Tibial nerve (tissue), 4 donors: ENCODE measurements at regions not wholly inside any gene's neighbourhood (a gene's known extent, or its start where the extent isn't known, plus 50 kb on each side); places are given as distances from the start of the nearest gene placed in this dataset.
"Not testable (repeated sequence)": the region's sequence is repeated elsewhere in the genome, so short reads cannot be mapped to it uniquely, and the experiment has no call there.

Experiments used
- DNase-seq, 2 donors: peaks; one replicate each; pipeline ENCODE4 v3.0.0-alpha.2; 2019; ENCODE audit warnings: low spot score in 2 of 2
- H3K27ac ChIP-seq, 4 donors: fragments of 200-600 bp; sonication (generic) in 3 of 4; one replicate each; pipeline ENCODE4 v1.5.1; 2017 to 2019; ENCODE audit warnings: mild to moderate bottlenecking in 1 of 4
- H3K27me3 ChIP-seq, 2 donors: fragments of 200-600 bp; sonication (generic) in 1 of 2; one replicate each; pipeline versions ENCODE4 v1.5.1 to v1.6.0; 2017 to 2019
- H3K36me3 ChIP-seq, 3 donors: fragments of 200-600 bp; sonication (generic); one replicate each; pipeline ENCODE4 v1.5.1; 2018 to 2019
- H3K4me1 ChIP-seq, 4 donors: fragments of 200-600 bp; sonication (generic) in 3 of 4; one replicate each; pipeline ENCODE4 v1.5.1; 2017 to 2019
- H3K4me3 ChIP-seq, 4 donors: fragments of 200-600 bp; sonication (generic) in 3 of 4; one replicate each; pipeline ENCODE4 v1.5.1; 2017 to 2019; ENCODE audit warnings: mild to moderate bottlenecking in 1 of 4, moderate library complexity in 1 of 4
- H3K9me3 ChIP-seq, 4 donors: fragments of 200-600 bp; sonication (generic) in 3 of 4; one replicate each; pipeline ENCODE4 v1.5.1; 2017 to 2019
- EP300 ChIP-seq, 2 donors: sonication (generic); formaldehyde crosslinking; IDR thresholded peaks; one replicate each; pipeline ENCODE4 v1.6.1; 2017; ENCODE audit warnings: antibody characterized with exemption in 2 of 2, mild to moderate bottlenecking in 1 of 2
- POLR2A ChIP-seq, 2 donors: fragments of 450-650 bp; IDR thresholded peaks; one replicate each; pipeline ENCODE4 v1.6.1; 2017; ENCODE audit warnings: antibody characterized with exemption in 2 of 2, mild to moderate bottlenecking in 2 of 2, moderate library complexity in 2 of 2
- WGBS, 2 donors: methylation state at CpG; one replicate each; pipeline ENCODE4 v1.1.5; 2018; 5-methylcytosine and 5-hydroxymethylcytosine counted together
- TF ChIP-seq, protein P1 (sequence below), 5 experiments: fragments of 200-600 bp in 3 of 5; fragments of 450-650 bp in 2 of 5; sonication (generic) in 3 of 5; IDR thresholded peaks; one replicate each; pipeline ENCODE4 v1.5.1; 2016 to 2019; ENCODE audit warnings: antibody characterized with exemption in 5 of 5, mild to moderate bottlenecking in 3 of 5, moderate library complexity in 2 of 5

DNA sequence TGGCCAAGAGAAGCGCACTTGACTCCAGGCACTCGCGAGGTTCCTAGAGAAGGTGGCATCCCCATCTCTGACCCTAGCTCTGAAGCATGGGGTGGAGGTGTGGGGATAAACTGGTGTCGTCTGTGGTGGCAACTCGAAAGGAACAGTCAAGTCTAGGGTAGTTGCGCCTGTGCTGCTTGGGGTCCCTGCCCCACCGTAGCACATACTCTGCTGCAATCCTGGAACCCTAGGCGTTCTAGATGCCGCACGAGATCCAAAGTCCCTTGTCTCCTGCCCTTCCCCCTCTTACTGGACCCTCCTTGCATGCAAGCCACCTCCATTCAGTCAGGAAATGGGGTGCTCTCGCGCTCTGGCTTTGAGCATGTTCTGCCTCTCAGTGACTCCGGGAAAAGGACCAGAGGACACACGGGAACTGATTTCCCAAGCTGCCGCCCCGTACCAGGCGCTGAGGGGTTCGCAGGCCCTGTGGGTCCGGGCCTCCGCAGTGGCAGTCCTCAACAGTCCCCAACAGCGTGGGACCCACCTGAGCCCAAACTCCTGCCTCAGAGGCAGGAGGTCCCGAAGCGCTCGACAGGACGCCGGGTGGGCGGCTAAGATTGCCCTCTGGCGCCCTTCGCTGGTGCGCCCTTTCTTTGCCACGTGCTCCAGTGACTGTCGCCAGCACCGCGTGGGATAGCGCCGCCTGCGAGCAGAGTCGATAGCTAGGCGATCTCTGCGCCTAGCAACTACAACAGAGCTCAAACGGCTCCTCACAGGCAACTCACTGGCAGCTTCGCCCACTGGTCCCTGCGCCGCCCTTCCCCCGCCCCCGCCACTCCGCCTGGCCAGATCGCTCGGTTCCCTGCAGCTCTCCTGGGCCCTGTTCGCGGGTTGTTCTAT is 452.0 kb downstream of the REEP3 start:
- 93 to 97% methylated on average over 48 to 50 of the region's 51 CpGs for WGBS, 2 donors
- Histone ChIP-seq H3K4me3 (no peak overlapping the region), H3K27ac (no peak overlapping the region), H3K9me3 (no peaks in the 10 kb centered on the region), H3K4me1 (no peaks in the 10 kb centered on the region), H3K27me3 (no peaks in the 10 kb centered on the region), H3K36me3 (no peaks in the 10 kb centered on the region)
- TF ChIP-seq, protein P1, sequence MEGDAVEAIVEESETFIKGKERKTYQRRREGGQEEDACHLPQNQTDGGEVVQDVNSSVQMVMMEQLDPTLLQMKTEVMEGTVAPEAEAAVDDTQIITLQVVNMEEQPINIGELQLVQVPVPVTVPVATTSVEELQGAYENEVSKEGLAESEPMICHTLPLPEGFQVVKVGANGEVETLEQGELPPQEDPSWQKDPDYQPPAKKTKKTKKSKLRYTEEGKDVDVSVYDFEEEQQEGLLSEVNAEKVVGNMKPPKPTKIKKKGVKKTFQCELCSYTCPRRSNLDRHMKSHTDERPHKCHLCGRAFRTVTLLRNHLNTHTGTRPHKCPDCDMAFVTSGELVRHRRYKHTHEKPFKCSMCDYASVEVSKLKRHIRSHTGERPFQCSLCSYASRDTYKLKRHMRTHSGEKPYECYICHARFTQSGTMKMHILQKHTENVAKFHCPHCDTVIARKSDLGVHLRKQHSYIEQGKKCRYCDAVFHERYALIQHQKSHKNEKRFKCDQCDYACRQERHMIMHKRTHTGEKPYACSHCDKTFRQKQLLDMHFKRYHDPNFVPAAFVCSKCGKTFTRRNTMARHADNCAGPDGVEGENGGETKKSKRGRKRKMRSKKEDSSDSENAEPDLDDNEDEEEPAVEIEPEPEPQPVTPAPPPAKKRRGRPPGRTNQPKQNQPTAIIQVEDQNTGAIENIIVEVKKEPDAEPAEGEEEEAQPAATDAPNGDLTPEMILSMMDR (IDR thresholded peaks at IDR 0.05): no peak
- TF ChIP-seq POLR2A (IDR thresholded peaks at IDR 0.05) (no peak), EP300 (IDR thresholded peaks at IDR 0.05) (no peak)
- no peak for DNase-seq

DNA sequence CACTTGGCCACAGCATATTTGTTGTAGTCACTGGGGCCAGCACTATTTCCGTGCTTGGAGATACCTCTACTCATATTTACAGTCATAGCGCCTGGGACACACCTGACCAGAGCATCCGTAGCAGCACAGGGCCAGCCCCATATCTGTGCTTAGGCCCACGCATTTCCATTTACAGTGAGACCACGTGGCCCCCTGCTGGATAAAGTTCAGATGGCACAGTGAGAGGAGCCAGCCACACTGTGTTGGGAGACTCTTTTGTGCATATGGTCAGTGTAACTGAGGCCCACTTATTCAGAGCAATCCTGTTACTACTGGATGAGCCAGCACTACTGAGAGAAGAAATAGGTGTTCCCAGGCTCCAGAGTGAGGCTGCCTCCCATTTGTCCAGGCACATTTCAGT is 455.3 kb downstream of the REEP3 start:
- Histone ChIP-seq H3K36me3 (no peaks in the 10 kb centered on the region), H3K4me1 (no peaks in the 10 kb centered on the region), H3K27me3 (no peaks in the 10 kb centered on the region), H3K4me3 (no peak overlapping the region), H3K27ac (no peak overlapping the region), H3K9me3 (no peaks in the 10 kb centered on the region)
- WGBS, 2 donors: 45 to 55% methylated on average over 5 of the region's 5 CpGs
- TF ChIP-seq, protein P1 (IDR thresholded peaks at IDR 0.05): peak; percentile 19 to 32 (median 27)
- TF ChIP-seq POLR2A (IDR thresholded peaks at IDR 0.05): no peak
- peak in 1 of 2 donors; percentile 19 for DNase-seq

DNA sequence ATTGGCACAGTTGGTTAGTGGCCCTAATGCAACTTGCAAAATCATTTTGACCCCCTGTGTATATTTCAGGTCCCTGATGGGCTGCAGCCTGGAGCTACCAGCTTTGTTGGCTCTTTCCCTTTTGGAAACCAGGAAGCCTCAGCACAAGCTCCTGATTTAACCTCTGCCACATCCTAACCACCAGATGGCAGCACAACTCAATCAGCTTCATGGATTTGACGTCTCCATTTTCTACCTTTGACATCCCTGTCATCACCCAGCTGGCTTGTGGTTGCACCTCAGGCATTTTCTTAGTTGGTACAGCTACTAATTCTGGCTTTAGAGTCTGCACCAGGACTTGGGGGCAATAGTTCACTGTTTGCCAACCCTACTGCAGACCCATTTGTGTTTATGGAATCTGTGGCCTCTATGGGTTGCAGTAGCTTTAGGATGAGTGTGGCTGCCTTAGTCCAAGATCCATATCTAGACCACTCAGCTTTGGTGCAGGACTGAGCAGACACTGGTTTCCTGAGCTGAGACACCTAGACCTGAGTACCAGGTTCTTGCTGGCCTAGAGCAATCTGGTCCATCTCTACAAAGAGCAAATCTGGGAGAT is 456.2 kb downstream of the REEP3 start:
- H3K27me3 ChIP-seq: no peaks in the 10 kb centered on the region
- no peak for TF ChIP-seq EP300 (IDR thresholded peaks at IDR 0.05)
- TF ChIP-seq, protein P1 (IDR thresholded peaks at IDR 0.05): peak in 4 of 5 experiments; percentile 19 to 42 (median 26)
- no peak for DNase-seq
- no peaks in the 10 kb centered on the region for H3K9me3 ChIP-seq
- H3K27ac ChIP-seq: no peak overlapping the region
- WGBS, 2 donors: 0 to 5% methylated on average over 1 of the region's 1 CpG
- no peaks in the 10 kb centered on the region for H3K4me1 ChIP-seq
- no peak overlapping the region for H3K4me3 ChIP-seq
- H3K36me3 ChIP-seq: no peaks in the 10 kb centered on the region

DNA sequence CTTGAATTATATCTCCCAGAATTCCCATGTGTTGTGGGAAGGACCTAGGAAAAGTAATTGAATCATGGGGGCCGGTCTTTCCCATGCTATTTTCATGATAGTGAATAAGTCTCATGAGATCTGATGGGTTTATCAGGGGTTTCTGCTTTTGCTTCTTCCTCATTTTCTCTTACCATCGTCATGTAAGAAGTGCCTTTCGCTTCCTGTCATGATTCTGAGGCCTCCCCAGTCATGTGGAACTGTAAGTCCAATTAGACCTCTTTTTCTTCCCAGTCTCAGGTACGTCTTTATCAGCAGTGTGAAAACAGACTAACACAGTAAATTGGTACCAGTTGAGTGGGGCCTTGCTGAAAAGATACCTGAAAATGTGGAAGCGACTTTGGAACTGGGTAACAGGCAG is 459.7 kb downstream of the REEP3 start:
- H3K27ac ChIP-seq, H3K4me3 ChIP-seq, H3K36me3 ChIP-seq, DNase-seq, H3K4me1 ChIP-seq, H3K9me3 ChIP-seq, H3K27me3 ChIP-seq: not testable (repeated sequence)
- 49 to 52% methylated on average over 5 of the region's 5 CpGs for WGBS, 2 donors

DNA sequence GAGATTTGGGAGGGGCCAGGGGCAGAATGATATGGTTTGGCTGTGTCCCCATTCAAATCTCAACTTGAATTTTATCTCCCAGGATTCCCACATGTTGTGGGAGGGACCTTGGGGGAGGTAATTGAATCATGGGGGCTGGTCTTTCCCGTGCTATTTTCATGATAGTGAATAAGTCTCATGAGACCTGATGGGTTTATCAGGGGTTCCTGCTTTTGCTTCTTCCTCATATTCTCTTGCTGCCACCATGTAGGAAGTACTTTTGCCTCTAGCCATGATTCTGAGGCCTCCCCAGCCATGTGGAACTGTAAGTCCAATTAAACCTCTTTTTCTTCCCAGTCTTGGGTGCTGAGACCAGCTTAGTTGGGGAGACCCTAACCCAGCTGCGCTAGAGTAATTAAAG is 462.9 kb downstream of the REEP3 start:
- H3K9me3 ChIP-seq, H3K27ac ChIP-seq, DNase-seq, H3K36me3 ChIP-seq, H3K27me3 ChIP-seq, H3K4me1 ChIP-seq, H3K4me3 ChIP-seq: not testable (repeated sequence)
- 48 to 50% methylated on average over 2 of the region's 2 CpGs for WGBS, 2 donors

DNA sequence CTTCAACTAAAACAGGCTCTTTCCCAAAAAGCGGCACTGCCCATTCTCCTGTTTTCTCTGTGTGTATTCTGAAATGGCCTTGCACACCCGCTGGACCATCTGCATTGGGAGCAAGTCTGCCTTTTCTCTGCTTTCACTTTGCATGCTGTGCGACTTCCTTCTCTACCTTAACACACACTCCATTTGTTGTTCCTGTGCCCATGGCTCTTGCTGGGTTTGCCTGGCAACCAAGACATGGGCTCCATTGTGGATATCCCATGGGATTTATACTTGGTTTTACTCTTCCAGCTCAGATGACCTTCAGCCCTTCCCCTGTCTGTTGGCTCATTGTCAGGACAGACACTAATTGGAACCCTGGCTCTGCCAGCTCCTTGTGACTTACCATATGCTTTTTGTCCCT is 465.3 kb downstream of the REEP3 start:
- no peaks in the 10 kb centered on the region for H3K36me3 ChIP-seq
- no peak overlapping the region for H3K27ac ChIP-seq
- WGBS, 2 donors: 91 to 95% methylated on average over 3 of the region's 3 CpGs
- no peak overlapping the region for H3K4me3 ChIP-seq
- H3K27me3 ChIP-seq: no peaks in the 10 kb centered on the region
- TF ChIP-seq, protein P1 (IDR thresholded peaks at IDR 0.05): no peak
- TF ChIP-seq POLR2A (IDR thresholded peaks at IDR 0.05): no peak
- TF ChIP-seq EP300 (IDR thresholded peaks at IDR 0.05): no peak
- no peak for DNase-seq
- H3K9me3 ChIP-seq: peaks cover 0 to 5% (median 0%) of the 10 kb centered on the region in 4 donors
- H3K4me1 ChIP-seq: no peaks in the 10 kb centered on the region
